Prostate gland (tissue), 2 donors: ENCODE measurements at regions not wholly inside any gene's neighbourhood (a gene's known extent, or its start where the extent isn't known, plus 50 kb on each side); places are given as distances from the start of the nearest gene placed in this dataset.

Source experiments
- DNase-seq: peaks from one replicate; pipeline ENCODE4 v3.0.0-alpha.2; 2019; ENCODE audit warnings: low spot score
- H3K27ac ChIP-seq, 2 donors: fragments of 200-600 bp; sonication (generic); 2 replicates each; pipeline ENCODE4 v1.5.1; 2017 to 2019
- H3K27me3 ChIP-seq: fragments of 200-600 bp; sonication (generic); replicated peaks from 2 replicates; pipeline ENCODE4 v1.5.1; 2019; ENCODE audit not compliant: insufficient read depth
- H3K36me3 ChIP-seq, 2 donors: fragments of 200-600 bp; sonication (generic); 1 replicate in 1 of 2; 2 replicates in 1 of 2; pipeline versions ENCODE4 v1.5.1 to v1.8.1; 2017 to 2019
- H3K4me1 ChIP-seq: fragments of 200-600 bp; sonication (generic); replicated peaks from 2 replicates; pipeline ENCODE4 v1.5.1; 2019
- H3K4me3 ChIP-seq, 2 donors: fragments of 200-600 bp; sonication (generic); 2 replicates each; pipeline ENCODE4 v1.5.1; 2017 to 2019
- H3K9me3 ChIP-seq: fragments of 200-600 bp; sonication (generic); 2 replicates; pipeline ENCODE4 v1.5.1; 2017
- POLR2A ChIP-seq: fragments of 450-650 bp; IDR thresholded peaks from one replicate; pipeline ENCODE4 v1.6.1; 2016; ENCODE audit warnings: antibody characterized with exemption, mild to moderate bottlenecking
- POLR2AphosphoS5 ChIP-seq: sonication (generic); formaldehyde crosslinking; IDR thresholded peaks from one replicate; pipeline ENCODE4 v1.6.1; 2017; ENCODE audit warnings: antibody characterized with exemption
- WGBS: methylation state at CpG from one replicate; pipeline ENCODE4 v1.1.5; 2018; 5-methylcytosine and 5-hydroxymethylcytosine counted together
- intact Hi-C: fragments of 100-400 bp; cut with DNase I; formaldehyde crosslinking; loops from one replicate; pipeline ENCODE4 v1.14.2; 2022
- TF ChIP-seq, protein P1 (sequence below), 4 experiments: fragments of 200-600 bp in 2 of 4; fragments of 450-650 bp in 2 of 4; sonication (generic) in 2 of 4; IDR thresholded peaks; 1 replicate in 3 of 4; 2 replicates in 1 of 4; pipeline ENCODE4 v1.5.1; 2016 to 2019; ENCODE audit warnings: antibody characterized with exemption in 4 of 4, mild to moderate bottlenecking in 2 of 4, moderate library complexity in 2 of 4

DNA sequence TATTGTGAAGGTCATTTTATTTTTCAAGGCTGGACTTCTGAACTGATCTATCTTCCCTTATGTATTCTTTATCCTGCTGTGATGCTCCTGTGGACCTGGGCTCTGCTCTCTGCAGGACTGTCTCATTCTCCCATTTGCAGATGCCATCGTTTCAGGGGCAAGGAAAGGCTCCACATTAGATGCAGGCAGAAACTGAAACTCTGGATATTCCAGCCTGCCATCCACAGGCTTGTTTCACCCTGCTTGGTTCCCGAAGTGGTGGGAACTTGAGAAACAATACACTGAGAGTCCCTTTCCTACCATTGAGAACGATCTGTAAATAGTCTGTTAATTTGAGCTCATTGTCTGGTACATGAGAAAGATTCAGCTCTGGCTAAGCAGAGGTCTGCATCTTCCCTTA, 197.5 kb upstream of the MAN1A1 start:
- WGBS = 75% methylated on average over 3 of the region's 3 CpGs
- H3K27ac ChIP-seq = no peak overlapping the region
- intact Hi-C loops = loop anchor here (10.0 kb wide), 1 partner anchor 392 kb away; no protein-coding TSS in a partner anchor
- no peaks in the 10 kb centered on the region for H3K36me3 ChIP-seq
- H3K9me3 ChIP-seq = no peaks in the 10 kb centered on the region
- H3K27me3 ChIP-seq = no peaks in the 10 kb centered on the region
- no peaks in the 10 kb centered on the region for H3K4me1 ChIP-seq
- no peak for DNase-seq
- no peak for TF ChIP-seq POLR2A
- TF ChIP-seq, protein P1, sequence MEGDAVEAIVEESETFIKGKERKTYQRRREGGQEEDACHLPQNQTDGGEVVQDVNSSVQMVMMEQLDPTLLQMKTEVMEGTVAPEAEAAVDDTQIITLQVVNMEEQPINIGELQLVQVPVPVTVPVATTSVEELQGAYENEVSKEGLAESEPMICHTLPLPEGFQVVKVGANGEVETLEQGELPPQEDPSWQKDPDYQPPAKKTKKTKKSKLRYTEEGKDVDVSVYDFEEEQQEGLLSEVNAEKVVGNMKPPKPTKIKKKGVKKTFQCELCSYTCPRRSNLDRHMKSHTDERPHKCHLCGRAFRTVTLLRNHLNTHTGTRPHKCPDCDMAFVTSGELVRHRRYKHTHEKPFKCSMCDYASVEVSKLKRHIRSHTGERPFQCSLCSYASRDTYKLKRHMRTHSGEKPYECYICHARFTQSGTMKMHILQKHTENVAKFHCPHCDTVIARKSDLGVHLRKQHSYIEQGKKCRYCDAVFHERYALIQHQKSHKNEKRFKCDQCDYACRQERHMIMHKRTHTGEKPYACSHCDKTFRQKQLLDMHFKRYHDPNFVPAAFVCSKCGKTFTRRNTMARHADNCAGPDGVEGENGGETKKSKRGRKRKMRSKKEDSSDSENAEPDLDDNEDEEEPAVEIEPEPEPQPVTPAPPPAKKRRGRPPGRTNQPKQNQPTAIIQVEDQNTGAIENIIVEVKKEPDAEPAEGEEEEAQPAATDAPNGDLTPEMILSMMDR (IDR thresholded peaks at IDR 0.05) = no peak
- no peak for TF ChIP-seq POLR2AphosphoS5
- no peak overlapping the region for H3K4me3 ChIP-seq

DNA sequence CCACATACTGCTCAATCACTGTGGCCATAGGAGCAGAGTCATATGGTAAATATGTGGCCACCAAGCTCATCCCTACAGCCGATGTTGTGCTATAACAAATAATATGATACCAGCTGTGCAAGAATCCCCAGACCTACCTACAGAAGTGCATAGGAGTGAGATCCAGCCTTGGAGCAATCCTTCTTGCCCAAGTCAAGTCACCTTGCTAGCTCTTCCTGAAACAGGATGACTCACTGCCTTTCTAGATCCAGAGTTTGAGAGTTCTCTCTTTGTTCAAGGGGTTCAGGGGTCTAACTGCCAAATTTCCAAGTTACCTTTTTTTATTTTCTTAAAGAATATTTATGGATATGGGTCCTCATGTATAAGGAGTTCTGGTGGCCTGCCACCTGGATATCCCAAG, 195.7 kb upstream of the MAN1A1 start:
- Histone ChIP-seq H3K4me3 (no peak overlapping the region), H3K27ac (no peak overlapping the region), H3K36me3 (no peaks in the 10 kb centered on the region), H3K27me3 (no peaks in the 10 kb centered on the region), H3K4me1 (no peaks in the 10 kb centered on the region), H3K9me3 (no peaks in the 10 kb centered on the region)
- TF ChIP-seq POLR2A (no peak), POLR2AphosphoS5 (no peak)
- TF ChIP-seq, protein P1 (IDR thresholded peaks at IDR 0.05) = no peak
- 90% methylated on average over 1 of the region's 1 CpG for WGBS
- no peak for DNase-seq
- intact Hi-C loops = loop anchor here (10.0 kb wide), 1 partner anchor 390 kb away; no protein-coding TSS in a partner anchor

DNA sequence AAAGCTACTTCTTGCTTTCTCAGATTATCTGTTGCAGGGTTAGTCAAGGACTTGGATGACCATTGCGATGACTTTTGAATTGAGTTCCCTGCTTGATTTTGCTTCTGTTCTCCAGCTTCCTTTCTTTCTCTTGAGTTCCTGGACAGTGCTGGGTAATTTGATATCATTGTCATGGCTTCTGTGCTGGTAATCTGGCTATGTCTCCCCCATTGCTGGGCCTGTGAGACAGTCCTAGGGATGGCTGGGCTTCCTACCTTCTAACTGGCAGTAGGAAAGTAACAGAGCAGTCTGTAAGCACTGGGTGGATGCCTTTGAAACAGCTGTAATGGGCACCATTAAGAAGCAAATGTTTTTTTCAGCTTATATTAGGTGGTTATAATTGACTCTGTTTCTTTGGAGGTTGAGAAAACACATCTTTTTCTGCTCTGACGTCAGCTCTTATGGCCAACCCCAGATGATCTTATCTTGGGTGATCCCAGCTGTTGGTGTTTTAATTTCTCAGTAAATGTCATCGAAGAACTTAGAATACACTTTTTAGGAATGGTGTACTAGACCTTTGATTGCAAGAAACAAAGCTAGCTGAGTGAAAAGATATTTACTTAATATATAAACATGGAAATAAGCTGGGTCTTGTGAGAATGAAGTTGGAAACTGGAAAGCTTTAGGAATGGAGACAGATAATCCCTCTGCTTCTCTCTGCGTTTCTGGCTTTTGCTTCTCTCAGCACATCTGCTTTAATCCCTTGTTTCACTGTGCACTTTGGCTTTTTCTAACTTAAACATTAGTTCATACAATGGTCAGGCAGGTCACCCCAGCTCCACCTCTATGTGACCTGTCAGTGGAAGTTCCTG, 195.0 kb upstream of the MAN1A1 start:
- WGBS = 67% methylated on average over 4 of the region's 4 CpGs
- Histone ChIP-seq H3K9me3 (no peaks in the 10 kb centered on the region), H3K4me1 (no peaks in the 10 kb centered on the region), H3K4me3 (no peak overlapping the region), H3K27me3 (no peaks in the 10 kb centered on the region), H3K36me3 (no peaks in the 10 kb centered on the region), H3K27ac (no peak overlapping the region)
- DNase-seq = no peak
- intact Hi-C loops = loop anchor here (5.0 to 10.0 kb wide), 2 partner anchors 192 to 390 kb away; no protein-coding TSS in a partner anchor
- TF ChIP-seq POLR2A = no peak
- TF ChIP-seq, protein P1 (IDR thresholded peaks at IDR 0.05) = no peak
- TF ChIP-seq POLR2AphosphoS5 = no peak

DNA sequence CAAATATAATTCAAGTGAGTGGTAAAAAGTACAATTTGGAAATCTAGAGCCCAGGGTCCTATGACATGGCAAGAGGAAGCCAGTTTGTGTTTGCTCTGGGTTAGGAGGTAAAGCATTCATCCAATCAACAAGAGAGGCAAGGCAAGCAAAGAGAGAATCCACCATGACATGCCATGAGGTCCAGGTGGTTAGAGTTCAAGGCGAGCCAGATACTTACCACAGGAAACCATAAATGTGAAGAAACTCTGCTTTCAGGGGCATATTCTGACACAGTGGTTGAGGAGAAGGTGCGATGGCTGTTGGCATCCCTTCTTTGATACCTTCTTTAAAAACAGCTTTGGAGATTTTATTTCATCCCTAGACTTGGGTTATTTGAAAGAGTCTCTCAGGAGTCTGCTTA, 193.8 kb upstream of the MAN1A1 start:
- Histone ChIP-seq H3K4me1 (no peaks in the 10 kb centered on the region), H3K36me3 (no peaks in the 10 kb centered on the region), H3K4me3 (no peak overlapping the region), H3K27ac (no peak overlapping the region), H3K9me3 (no peaks in the 10 kb centered on the region), H3K27me3 (no peaks in the 10 kb centered on the region)
- intact Hi-C loops = loop anchor here (5.0 to 10.0 kb wide), 2 partner anchors 191 to 389 kb away; no protein-coding TSS in a partner anchor
- no peak for DNase-seq
- WGBS = 96% methylated on average over 2 of the region's 2 CpGs
- TF ChIP-seq POLR2AphosphoS5 = no peak
- TF ChIP-seq POLR2A = no peak
- TF ChIP-seq, protein P1 (IDR thresholded peaks at IDR 0.05) = no peak
